Astrocyte of the cerebellum (primary cell): ENCODE measurements at regions not wholly inside any gene's neighbourhood (a gene's known extent, or its start where the extent isn't known, plus 50 kb on each side); places are given as distances from the start of the nearest gene placed in this dataset.

Source experiments
- DNase-seq: peaks from one replicate; pipeline ENCODE4 v3.0.0-alpha.2; 2011; ENCODE audit warnings: low read depth
- H3K4me3 ChIP-seq: 2 replicates; pipeline ENCODE4 v1.5.1; 2011; ENCODE audit warnings: mild to moderate bottlenecking, low read depth, low read length, moderate library complexity
- in situ Hi-C: cut with HindIII; loops from 2 replicates; pipeline ENCODE4 v1.10.0; 2017; ENCODE audit warnings: low sequenced_read_pairs
- TF ChIP-seq, protein P1 (sequence below): IDR thresholded peaks from 2 replicates; pipeline ENCODE4 v1.5.1; 2012; ENCODE audit warnings: low read length, low read depth, moderate library complexity, mild to moderate bottlenecking; ENCODE audit errors: missing control alignments

DNA sequence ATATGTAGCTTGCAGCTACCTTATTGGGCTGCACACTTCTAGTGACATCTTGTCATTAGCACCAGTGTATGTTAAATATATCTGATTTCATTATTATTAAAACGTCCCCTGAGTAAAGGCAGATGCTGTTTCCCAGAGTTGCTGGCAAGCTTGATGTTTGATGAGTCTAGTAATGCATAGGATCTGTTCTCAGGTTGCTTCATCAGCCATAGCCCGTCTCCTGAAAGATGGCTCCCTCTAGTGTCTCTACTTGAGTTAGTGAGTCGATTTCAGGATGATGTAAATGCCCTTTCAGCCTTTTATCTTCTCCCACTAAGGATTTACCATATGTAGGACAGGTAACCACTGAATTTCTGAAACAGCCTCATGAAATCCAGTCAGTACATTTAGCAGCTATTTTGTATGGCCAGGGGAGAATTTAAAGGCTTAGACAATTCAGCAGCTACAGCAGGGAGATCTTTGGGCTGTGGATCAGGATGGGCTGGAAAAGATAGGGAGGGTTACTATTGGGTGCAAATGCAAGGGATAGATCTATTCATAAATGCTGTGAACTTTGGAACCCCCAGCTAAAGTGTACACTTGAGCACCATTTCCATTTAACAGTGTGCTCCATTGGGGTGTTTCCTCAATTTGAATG lies 376.3 kb downstream of the CNTNAP4 start:
- DNase-seq = peak; percentile 24
- TF ChIP-seq, protein P1, sequence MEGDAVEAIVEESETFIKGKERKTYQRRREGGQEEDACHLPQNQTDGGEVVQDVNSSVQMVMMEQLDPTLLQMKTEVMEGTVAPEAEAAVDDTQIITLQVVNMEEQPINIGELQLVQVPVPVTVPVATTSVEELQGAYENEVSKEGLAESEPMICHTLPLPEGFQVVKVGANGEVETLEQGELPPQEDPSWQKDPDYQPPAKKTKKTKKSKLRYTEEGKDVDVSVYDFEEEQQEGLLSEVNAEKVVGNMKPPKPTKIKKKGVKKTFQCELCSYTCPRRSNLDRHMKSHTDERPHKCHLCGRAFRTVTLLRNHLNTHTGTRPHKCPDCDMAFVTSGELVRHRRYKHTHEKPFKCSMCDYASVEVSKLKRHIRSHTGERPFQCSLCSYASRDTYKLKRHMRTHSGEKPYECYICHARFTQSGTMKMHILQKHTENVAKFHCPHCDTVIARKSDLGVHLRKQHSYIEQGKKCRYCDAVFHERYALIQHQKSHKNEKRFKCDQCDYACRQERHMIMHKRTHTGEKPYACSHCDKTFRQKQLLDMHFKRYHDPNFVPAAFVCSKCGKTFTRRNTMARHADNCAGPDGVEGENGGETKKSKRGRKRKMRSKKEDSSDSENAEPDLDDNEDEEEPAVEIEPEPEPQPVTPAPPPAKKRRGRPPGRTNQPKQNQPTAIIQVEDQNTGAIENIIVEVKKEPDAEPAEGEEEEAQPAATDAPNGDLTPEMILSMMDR = peak; percentile 74
- H3K4me3 ChIP-seq = no peak overlapping the region
- in situ Hi-C loops = loop anchor here (25.0 kb wide), 1 partner anchor 866 kb away; no protein-coding TSS in a partner anchor

DNA sequence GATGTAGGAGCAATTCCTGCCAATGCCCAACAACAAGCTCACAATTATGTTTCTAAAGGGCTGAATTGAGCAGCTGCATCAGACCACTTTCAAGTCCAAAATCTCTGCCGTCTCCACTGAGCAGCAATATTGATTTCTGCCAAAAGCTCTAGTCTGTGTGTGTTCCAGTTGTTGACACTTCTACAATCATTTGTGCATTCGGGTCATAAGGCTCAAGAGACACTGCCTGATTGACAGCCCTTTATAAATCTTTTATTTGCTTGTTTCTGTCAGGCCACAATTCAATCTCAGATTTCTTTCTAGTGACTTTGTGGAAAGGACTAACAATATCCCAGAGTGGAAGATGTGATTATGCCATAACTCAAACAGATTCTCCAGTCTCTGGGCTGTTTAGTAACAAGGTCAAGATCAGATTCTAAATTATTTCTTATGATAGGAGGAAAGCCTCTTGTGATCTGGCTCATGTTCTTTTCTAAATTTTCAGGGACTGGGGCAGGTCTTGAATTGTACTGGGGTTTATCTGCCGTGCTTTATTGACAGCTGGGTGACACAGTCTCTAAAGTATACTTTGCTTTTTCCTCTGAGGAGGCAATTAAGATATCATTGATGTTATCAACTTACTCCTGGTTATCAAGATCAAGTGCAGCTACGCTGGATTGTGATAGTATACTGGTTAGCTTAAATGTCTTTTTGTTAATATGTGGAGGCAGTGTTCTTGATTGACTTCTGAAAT lies 377.1 kb downstream of the CNTNAP4 start:
- DNase-seq = no peak
- H3K4me3 ChIP-seq = no peak overlapping the region
- in situ Hi-C loops = loop anchor here (25.0 kb wide), 1 partner anchor 867 kb away; no protein-coding TSS in a partner anchor
- TF ChIP-seq, protein P1 = no peak

DNA sequence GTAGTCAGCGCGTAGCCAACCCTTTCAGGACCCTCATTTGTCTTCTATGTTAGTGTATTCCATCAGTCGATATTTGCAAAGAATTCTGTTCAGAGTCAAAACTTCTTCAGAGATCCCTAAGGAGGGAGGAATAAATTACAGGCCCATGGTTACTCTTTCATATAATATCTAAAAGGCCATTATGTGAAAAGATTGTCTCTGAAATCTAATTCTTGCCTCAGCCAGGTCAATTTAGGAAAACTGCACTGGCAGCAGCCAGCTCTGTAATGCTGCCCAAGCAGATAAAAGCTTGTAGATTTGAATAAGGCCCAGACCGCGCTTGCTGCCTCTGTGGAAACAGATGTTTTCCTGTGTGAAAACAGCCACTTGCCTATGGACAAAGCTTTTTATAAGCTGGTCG lies 379.8 kb downstream of the CNTNAP4 start:
- no peak for DNase-seq
- TF ChIP-seq, protein P1 = no peak
- H3K4me3 ChIP-seq = no peak overlapping the region
- in situ Hi-C loops = loop anchor here (25.0 kb wide), 1 partner anchor 870 kb away; no protein-coding TSS in a partner anchor

DNA sequence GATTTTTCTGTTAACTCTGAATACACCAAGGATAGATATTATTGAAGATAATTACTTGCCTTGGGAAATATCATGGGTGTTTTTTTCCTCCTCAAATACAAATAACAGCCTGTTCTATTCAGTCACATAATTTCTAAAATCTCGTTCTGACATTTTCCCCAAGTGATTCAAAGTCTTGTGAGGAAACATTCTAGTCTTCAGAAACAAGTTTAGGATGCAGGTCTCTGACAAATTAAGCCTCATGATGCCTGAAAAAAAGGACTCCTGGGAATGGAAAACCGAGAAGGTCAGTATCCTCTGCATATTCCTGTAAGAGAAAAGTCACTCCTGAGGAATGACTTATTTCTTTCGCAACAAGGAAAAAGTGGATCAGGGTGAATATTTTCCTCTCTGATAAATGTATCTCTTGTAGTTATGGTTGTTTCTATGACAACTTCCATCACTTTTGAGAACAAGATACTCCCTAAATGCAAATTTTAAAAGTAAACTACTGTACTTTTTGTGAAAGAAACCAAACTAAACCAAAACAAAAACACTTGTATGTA lies 384.6 kb downstream of the CNTNAP4 start:
- TF ChIP-seq, protein P1 = no peak
- H3K4me3 ChIP-seq = no peak overlapping the region
- DNase-seq = no peak
- in situ Hi-C loops = loop anchor here (25.0 kb wide), 1 partner anchor 874 kb away; no protein-coding TSS in a partner anchor

DNA sequence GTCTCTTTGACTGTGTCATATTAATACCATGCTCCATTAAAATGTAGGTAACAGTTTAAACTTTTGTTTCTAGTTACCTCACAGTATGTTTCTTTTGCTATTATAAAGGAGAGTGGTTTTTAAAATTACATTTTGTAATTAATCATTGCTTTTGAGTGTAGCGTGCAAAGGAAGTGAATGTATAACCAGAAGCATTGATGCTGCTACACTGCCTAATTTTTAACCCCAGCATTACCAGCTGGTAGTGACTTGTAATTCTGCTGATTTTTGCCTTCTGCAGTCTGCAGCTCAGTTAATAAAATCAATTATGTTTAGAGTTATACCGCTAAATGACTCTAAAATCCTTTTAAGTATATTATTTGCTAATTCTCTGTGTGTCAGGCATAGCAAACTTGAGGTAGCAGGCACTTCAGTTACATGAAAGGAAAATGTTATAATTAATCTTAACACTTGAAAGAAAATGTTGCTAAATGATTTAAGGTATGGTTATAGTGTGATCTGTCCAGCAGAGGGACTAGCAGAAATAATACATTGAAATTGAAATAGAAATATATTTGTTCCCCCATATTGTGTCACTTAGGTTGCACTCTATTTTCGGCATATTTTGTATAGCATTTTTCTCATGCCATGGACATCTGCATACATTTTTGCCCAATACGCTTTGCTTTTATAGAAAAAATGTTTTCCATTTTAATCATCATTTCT lies 388.5 kb downstream of the CNTNAP4 start:
- H3K4me3 ChIP-seq = no peak overlapping the region
- TF ChIP-seq, protein P1 = no peak
- DNase-seq = no peak
- in situ Hi-C loops = loop anchor here (25.0 kb wide), 1 partner anchor 878 kb away; no protein-coding TSS in a partner anchor

DNA sequence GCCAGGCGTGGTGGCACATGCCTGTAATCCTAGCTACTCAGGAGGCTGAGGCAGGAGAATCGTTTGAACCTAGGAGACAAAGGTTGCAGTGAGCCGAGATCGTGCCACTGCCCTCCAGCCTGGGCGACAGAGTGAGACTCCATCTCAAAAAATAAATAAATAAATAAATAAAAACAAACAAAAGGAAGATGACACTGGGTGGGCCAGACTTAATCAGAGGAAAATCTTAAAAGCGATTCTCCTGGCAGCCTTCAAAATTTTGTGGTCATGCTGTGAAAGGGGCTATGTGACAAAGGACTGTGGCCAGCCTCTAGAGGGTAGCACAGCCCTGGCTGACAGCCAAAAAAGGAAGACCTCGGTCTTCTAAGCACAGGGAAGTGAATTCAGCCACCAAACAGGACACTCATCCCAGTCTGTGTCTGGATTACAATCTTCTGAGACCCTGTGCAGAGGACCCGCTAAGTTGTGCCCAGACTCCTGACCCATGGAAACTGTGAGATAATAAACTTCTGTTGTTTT lies 391.1 kb downstream of the CNTNAP4 start:
- no peak for DNase-seq
- in situ Hi-C loops = loop anchor here (25.0 kb wide), 1 partner anchor 881 kb away; no protein-coding TSS in a partner anchor
- TF ChIP-seq, protein P1 = no peak

More for the DNA sequence above, 391.1 kb downstream of the CNTNAP4 start:
- H3K4me3 ChIP-seq = no peak overlapping the region
